Endothelial cell (in vitro differentiated cells): ENCODE measurements at regions not wholly inside any gene's neighbourhood (a gene's known extent, or its start where the extent isn't known, plus 50 kb on each side); places are given as distances from the start of the nearest gene placed in this dataset.

Experiments used
- DNase-seq: peaks from one replicate; pipeline ENCODE4 v3.0.0; 2021; ENCODE audit warnings: low spot score
- H3K27ac Mint-ChIP-seq: one replicate; pipeline ENCODE4 v1.8.0; 2021; ENCODE audit warnings: mixed read lengths, inconsistent platforms; ENCODE audit not compliant: unreplicated experiment
- H3K27me3 Mint-ChIP-seq: one replicate; pipeline ENCODE4 v1.8.0; 2021; ENCODE audit warnings: mild to moderate bottlenecking, moderate library complexity, mixed read lengths, inconsistent platforms; ENCODE audit not compliant: unreplicated experiment
- H3K36me3 Mint-ChIP-seq: one replicate; pipeline ENCODE4 v1.8.0; 2021; ENCODE audit warnings: mild to moderate bottlenecking, low read depth, mixed read lengths, inconsistent platforms; ENCODE audit not compliant: unreplicated experiment
- H3K4me1 Mint-ChIP-seq: one replicate; pipeline ENCODE4 v1.8.0; 2021; ENCODE audit warnings: mild to moderate bottlenecking, mixed read lengths, inconsistent platforms; ENCODE audit not compliant: unreplicated experiment
- H3K4me3 Mint-ChIP-seq: one replicate; pipeline ENCODE4 v1.8.0; 2021; ENCODE audit warnings: mild to moderate bottlenecking, mixed read lengths, inconsistent platforms; ENCODE audit not compliant: unreplicated experiment
- H3K9me3 Mint-ChIP-seq: one replicate; pipeline ENCODE4 v1.8.0; 2021; ENCODE audit warnings: mixed read lengths, inconsistent platforms; ENCODE audit not compliant: unreplicated experiment
- TF ChIP-seq, protein P1 (sequence below): fragments of 200-600 bp; sonication (generic); IDR thresholded peaks from one replicate; pipeline ENCODE4 v1.5.0; 2021; ENCODE audit warnings: antibody characterized with exemption; ENCODE audit not compliant: unreplicated experiment

DNA sequence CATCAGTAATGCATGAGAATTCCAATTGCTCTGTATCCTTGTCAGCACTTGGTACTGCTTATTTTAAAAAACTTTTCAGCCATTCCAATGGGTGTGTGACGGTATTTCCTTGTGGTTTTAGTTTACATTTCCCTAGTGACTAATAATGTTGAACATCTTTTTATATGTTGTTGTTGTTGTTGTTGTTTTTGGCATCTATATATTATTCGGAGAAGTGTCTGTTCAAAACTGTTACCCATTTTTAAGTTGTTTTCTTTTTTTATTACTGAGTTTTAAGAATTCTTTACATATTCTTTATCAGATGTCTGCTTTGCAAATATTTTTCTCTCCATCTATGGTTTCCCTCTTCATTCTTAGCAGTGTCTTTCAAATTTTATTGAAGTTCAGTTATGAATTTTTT, 231.1 kb upstream of the POU3F1 start:
- no peak overlapping the region for H3K27ac Mint-ChIP-seq
- peaks cover 2% of the 10 kb centered on the region for H3K4me1 Mint-ChIP-seq
- H3K9me3 Mint-ChIP-seq, result peaks cover 7% of the 10 kb centered on the region
- H3K27me3 Mint-ChIP-seq, result peaks cover 3% of the 10 kb centered on the region
- no peak for DNase-seq
- H3K4me3 Mint-ChIP-seq, result no peak overlapping the region
- TF ChIP-seq, protein P1, sequence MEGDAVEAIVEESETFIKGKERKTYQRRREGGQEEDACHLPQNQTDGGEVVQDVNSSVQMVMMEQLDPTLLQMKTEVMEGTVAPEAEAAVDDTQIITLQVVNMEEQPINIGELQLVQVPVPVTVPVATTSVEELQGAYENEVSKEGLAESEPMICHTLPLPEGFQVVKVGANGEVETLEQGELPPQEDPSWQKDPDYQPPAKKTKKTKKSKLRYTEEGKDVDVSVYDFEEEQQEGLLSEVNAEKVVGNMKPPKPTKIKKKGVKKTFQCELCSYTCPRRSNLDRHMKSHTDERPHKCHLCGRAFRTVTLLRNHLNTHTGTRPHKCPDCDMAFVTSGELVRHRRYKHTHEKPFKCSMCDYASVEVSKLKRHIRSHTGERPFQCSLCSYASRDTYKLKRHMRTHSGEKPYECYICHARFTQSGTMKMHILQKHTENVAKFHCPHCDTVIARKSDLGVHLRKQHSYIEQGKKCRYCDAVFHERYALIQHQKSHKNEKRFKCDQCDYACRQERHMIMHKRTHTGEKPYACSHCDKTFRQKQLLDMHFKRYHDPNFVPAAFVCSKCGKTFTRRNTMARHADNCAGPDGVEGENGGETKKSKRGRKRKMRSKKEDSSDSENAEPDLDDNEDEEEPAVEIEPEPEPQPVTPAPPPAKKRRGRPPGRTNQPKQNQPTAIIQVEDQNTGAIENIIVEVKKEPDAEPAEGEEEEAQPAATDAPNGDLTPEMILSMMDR, result no peak
- H3K36me3 Mint-ChIP-seq, result peaks cover 4% of the 10 kb centered on the region

DNA sequence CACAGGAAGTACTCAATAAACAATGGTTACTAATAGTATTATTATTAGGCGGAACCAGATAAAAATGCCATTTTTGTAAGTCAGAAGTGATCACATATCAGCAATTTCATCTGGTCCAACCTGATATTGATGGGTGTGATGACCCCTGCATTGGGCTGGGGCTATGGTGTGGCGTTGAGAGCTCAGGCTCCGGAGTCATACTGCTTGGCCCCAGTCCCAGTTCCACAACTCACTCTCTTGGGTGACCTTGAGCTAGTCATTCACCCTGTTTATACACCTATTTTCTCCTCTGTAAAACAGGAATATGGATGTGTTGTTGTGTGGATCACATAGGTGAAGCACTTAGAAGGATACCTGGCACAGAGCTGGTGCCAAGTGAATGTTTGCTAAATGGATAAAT, 229.4 kb upstream of the POU3F1 start:
- no peak for DNase-seq
- Mint-ChIP-seq H3K27me3 (peaks cover 3% of the 10 kb centered on the region), H3K27ac (no peak overlapping the region), H3K4me3 (no peak overlapping the region), H3K4me1 (peaks cover 8% of the 10 kb centered on the region), H3K9me3 (peaks cover 7% of the 10 kb centered on the region), H3K36me3 (peaks cover 4% of the 10 kb centered on the region)
- TF ChIP-seq, protein P1, result no peak

DNA sequence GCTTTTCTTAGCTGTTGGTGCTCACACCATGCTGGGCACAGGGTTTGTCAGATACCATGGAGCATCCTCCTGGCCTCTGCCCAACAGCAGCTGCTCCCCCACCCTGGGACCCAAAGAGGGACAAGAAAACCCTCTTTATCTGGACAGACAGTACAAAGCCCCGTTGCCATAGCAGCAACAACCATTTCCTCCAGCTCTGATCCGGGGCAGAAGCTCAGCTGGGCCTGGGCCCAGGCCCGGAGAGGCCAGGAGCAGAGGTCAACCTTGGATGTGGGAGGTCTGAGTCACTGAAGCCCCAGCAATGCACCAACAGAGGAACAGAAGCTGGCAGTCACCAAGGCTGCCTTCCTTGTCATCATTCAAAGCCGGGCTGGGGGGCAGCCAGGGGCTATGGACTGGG, 228.4 kb upstream of the POU3F1 start:
- Mint-ChIP-seq H3K27me3 (peaks cover 3% of the 10 kb centered on the region), H3K4me1 (peaks cover 17% of the 10 kb centered on the region), H3K4me3 (no peak overlapping the region), H3K9me3 (peaks cover 6% of the 10 kb centered on the region), H3K27ac (no peak overlapping the region), H3K36me3 (peaks cover 4% of the 10 kb centered on the region)
- TF ChIP-seq, protein P1, result no peak
- DNase-seq, result no peak

DNA sequence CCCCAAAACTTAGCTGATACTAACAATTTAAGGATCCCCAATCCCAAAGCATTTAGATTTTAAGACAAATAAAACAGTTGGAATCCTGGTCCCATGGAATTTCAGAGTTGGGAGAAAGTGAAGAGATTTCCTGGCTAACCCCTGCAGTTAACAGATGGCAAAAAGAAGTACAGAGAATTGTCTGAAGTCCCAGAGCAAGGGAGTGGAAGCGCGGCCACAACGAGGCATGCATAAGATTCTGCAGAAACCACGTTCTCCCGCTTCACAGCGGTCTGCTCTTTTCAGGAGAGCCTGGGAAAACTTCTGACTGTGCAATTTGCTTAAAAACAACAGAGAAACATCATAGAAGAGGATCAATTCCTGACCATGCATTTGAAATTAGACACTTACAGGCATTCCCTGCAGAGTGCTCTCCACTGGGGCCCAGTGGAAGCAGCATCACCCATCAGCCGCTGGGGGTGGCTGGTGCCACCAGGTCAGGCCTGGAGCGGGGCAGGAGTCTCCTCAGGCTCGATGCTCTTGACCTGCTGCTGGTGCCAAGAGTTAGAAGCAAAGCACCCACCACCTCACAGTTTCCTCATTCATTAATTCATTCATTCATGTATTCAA, 226.7 kb upstream of the POU3F1 start:
- TF ChIP-seq, protein P1, result no peak
- Mint-ChIP-seq H3K27me3 (peaks cover 2% of the 10 kb centered on the region), H3K4me1 (peaks cover 22% of the 10 kb centered on the region), H3K9me3 (no peaks in the 10 kb centered on the region), H3K4me3 (no peak overlapping the region), H3K36me3 (peaks cover 4% of the 10 kb centered on the region), H3K27ac (no peak overlapping the region)
- no peak for DNase-seq

GRCh38 chr1:38272515-38272914, 225.9 kb upstream of the POU3F1 start:
- no peak for DNase-seq
- Mint-ChIP-seq H3K4me3 (no peak overlapping the region), H3K4me1 (peaks cover 22% of the 10 kb centered on the region), H3K36me3 (no peaks in the 10 kb centered on the region), H3K9me3 (no peaks in the 10 kb centered on the region), H3K27ac (no peak overlapping the region), H3K27me3 (peaks cover 2% of the 10 kb centered on the region)
- TF ChIP-seq, protein P1, result no peak
